ENCODE measurements at regions not wholly inside any gene's neighbourhood (a gene's known extent, or its start where the extent isn't known, plus 50 kb on each side); places are given as distances from the start of the nearest gene placed in this dataset.
A peak's percentile ranks its signal among the peaks of the same experiment; 100 is the strongest.

DNA sequence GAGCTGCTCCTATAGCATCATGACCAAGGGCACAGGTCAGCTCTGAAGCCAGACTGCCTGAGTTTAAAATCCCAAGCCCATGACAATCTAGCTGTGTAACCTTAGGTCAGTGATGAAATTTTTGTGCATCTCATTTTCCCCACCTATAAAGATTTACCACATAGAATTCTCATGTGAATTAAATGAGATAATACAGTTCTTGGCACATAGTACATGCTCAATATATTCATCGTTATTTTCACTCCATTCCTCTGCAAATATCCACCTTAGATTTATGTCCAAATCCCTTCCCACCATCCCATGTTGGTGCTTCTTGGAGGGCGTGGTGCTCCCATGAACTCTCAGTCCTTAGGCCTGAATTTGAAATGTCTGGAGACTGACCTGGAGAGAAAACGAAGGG is 300.1 kb downstream of the TLE3 start:
- TF ChIP-seq POLR2A (IDR thresholded peaks at IDR 0.05; ENCODE audit: low read length) (no peak), GATA1 (IDR thresholded peaks at IDR 0.05; ENCODE audit: low read depth, low read length) (no peak)
- DNase-seq: no peak

DNA sequence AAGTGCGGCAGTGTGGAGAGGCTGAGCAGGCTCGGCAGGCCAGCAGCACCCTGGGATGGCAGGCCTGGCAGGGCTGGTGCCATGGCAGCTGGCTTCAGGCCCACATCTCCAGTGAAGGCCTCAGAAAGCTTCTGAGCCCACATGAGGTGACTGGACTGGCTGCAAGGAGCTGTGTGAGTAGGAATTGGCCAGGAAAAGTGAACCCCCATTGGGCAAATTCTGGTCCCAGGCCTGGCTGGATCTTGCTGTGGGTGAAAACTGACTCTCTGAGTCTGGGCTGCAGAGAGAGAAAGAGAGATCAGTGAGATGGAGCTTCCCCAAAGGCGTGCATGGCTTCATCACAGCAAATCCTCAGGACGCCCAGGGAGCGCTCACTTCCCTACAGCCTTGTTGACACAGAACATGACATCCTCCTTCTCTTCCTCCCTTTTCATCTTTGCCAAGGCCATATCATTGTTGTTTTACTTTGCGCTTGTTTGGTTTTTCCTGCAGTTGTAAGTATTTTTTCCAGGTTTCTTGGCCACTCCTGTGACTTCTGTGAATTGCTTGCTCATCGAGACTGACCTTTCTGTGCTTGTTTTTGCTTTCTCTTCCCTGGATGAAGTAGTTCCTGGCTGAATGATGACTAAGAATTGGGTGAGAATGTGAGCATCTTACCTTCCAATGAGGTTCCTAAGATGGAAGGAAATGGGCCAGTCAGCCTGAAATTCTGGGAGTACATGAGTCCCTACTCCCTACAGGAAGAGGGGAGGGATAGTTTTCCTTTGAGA is 299.1 kb downstream of the TLE3 start:
- no peak for TF ChIP-seq POLR2A (IDR thresholded peaks at IDR 0.05; ENCODE audit: low read length)
- no peak for DNase-seq

DNA sequence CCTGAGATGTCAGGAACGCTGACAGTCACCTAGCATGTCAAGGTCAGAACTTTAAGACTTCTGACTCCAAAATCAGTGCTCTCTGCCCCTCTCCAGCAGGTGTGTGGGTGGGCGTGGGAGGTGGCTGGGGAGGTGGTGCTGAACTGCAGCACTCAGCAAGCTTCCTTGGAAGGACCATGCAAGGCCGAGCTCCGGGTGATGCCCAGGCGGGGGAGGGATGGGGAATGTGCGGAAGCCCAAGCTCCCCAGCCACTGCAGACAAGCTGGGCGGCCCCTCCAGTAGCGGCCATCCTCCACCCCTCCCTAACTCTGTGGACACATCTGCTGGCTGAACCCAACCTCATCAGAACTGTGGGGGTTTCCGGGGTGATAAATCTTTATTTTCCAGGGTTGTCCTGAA is 296.6 kb downstream of the TLE3 start:
- DNase-seq: no peak

DNA sequence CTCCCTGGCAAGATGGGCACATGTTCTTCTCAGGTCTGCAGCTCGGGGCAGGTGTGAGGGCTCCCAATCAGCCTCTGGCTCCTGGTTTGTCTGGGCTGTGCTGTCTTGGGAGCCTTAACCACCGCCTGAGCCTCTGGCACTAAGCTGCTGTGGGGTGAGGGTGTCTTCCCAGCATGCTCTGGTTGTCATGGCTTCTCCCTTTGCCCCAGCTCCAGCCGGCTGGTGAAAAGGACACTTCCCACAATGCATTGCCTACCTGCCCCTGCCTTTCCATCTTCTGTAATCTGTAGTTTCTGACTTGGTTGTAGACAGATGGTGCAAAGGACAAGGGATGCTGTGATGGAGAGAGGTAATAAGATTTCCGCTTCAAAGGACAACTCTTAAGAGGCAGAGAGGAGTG is 295.3 kb downstream of the TLE3 start:
- DNase-seq: no peak
- no peak for TF ChIP-seq GATA1 (IDR thresholded peaks at IDR 0.05; ENCODE audit: low read depth, low read length)
- no peak for TF ChIP-seq POLR2A (IDR thresholded peaks at IDR 0.05; ENCODE audit: low read length)

More for the DNA sequence above, 296.6 kb downstream of the TLE3 start:
- TF ChIP-seq POLR2A (IDR thresholded peaks at IDR 0.05; ENCODE audit: low read length) (no peak), GATA1 (IDR thresholded peaks at IDR 0.05; ENCODE audit: low read depth, low read length) (no peak)

DNA sequence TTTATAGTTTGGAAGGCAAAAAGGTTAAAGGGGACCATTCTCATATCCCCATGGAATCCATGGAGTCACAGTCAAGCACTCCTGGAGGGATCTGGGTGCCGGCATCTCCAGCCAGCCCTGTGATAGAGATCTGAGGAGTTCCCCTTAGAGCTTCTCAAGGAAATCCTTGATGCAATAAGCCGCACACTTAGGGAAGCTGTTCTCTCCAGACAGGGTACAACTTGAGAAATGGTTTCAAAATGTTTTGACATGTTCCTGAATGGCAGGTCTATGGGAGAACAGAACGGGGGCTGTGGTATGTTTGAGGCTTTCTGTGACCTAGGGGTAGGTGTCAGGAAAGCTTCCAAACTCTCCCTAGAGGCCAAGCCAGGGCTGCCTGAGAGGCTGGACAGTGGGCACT is 292.9 kb downstream of the TLE3 start:
- no peak for DNase-seq
- TF ChIP-seq POLR2A (IDR thresholded peaks at IDR 0.05; ENCODE audit: low read length) (no peak), GATA1 (IDR thresholded peaks at IDR 0.05; ENCODE audit: low read depth, low read length) (no peak)

DNA sequence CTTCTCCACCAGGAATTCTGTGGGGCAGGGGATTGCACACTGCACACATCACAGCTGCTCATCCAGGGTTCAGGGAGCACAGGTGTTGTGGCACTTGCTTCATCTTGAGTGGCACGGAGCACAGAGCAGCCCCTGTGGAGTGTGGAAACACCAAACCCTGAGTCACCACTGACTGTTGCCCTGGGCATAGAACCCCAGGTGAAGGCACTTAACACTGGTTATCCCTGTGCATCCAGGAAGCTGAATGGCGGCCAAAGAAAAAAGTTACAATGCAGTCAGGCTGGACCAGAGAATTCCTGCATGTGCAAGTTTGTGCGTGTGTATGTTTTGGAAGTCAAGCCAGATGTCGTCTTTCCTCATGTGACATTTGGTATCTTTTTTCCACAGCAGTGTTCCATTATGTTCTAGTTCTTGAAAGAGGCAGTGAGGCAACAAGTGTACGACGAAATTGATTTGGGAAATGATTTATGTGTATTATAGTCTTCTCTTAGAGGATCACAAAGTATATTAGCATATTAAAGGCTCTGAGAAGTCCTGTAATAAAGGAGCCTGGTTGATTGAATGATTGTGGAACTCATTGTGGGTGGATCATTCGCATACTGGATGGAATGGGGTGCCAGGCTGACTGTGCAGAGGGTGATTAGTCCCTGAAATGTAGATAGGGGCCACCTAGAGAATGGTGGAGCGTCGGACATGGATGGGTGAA is 292.3 kb downstream of the TLE3 start:
- DNase-seq: no peak
- no peak for TF ChIP-seq POLR2A (IDR thresholded peaks at IDR 0.05; ENCODE audit: low read length)
- no peak for TF ChIP-seq GATA1 (IDR thresholded peaks at IDR 0.05; ENCODE audit: low read depth, low read length)

DNA sequence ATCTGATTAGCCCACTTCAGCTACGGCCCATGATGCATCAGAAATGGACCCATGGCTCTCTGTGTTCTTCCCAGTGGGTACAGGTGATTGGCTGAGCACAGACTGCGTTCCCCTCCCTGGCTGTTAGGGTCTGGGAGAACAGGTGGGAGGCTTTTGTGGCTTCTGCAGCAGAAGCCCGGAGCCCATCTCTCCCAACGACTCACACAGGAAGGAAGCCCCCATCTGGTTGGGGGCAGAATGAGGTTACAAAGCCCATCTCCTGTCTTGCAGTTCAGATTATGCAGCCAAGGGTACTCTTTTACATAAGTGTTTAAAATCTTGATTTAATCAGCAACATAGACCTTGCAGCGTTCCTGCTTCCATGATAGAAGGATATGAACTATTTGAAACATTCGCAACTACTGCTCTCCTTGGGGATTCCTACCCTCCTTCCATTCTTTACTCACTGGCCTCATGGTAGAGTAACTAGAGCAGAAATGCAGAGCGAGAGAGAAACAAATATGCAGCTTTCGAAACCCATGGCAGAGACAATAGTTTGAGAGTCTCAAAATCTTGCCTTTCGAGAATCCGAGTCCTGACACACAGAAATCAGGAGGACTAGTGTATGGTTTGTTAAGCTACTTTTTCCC is 291.3 kb downstream of the TLE3 start:
- no peak for DNase-seq
- TF ChIP-seq POLR2A (IDR thresholded peaks at IDR 0.05; ENCODE audit: low read length): no peak
- TF ChIP-seq GATA1 (IDR thresholded peaks at IDR 0.05; ENCODE audit: low read depth, low read length): no peak

DNA sequence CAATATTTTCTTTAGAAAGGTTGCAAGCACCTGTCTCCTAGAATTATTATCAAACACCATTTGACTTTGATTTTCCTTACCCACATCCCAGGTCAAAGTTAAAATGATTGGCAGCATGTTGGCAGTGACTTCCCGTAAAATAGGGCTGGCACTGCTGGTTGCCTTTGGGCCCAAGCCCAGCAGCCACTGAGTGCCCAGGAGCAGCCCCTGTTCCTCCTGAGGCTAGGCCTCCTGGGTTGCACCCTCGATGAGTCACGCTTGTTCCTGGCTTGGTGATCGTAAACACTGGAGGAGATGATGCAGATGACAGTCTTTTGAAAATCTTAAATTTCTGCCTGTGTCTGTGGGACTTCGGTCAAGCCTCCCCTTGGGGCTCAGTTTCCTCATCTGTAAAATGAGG is 290.0 kb downstream of the TLE3 start:
- TF ChIP-seq POLR2A (IDR thresholded peaks at IDR 0.05; ENCODE audit: low read length): no peak
- no peak for TF ChIP-seq GATA1 (IDR thresholded peaks at IDR 0.05; ENCODE audit: low read depth, low read length)
- DNase-seq: no peak

DNA sequence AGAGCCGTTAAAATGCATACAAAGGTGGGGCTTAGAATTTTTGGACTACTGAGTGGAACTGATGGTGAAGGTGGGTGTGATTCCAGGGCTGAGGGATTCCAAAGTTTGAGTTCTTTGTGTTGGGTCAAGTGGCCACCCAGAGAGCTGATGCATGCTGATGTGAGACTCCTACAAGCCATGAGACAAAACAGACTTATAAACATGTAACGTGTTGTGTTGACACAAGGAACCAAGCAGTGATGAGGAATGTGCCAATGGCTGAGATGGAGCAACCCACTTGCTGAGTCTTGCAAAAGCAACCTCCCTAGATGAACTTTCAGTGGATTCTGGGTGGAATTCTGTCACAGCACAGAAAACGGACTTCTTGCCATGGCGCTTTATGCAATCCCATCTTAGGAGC is 289.0 kb downstream of the TLE3 start:
- TF ChIP-seq POLR2A (IDR thresholded peaks at IDR 0.05; ENCODE audit: low read length) (no peak), GATA1 (IDR thresholded peaks at IDR 0.05; ENCODE audit: low read depth, low read length) (no peak)
- DNase-seq: no peak

DNA sequence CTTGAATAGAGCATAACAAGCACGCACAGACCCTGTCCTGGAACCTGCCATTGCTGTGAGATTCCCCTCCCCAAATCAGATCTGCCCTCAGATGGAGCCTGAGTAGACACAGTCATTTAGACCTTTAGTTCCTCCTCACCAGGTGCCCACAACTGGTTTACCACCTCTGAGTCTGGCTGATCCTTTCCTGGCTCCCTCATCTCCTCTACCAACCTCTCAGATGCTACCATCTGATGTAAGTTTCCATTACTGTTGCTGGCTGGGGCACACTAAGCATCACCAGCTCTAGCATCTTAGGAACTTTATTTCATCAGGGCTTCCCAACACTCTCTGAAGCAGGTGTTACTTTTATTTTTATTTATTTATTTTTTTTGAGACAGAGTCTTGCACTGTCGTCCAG is 288.3 kb downstream of the TLE3 start:
- TF ChIP-seq POLR2A (IDR thresholded peaks at IDR 0.05; ENCODE audit: low read length) (no peak), GATA1 (IDR thresholded peaks at IDR 0.05; ENCODE audit: low read depth, low read length) (no peak)
- DNase-seq: no peak

DNA sequence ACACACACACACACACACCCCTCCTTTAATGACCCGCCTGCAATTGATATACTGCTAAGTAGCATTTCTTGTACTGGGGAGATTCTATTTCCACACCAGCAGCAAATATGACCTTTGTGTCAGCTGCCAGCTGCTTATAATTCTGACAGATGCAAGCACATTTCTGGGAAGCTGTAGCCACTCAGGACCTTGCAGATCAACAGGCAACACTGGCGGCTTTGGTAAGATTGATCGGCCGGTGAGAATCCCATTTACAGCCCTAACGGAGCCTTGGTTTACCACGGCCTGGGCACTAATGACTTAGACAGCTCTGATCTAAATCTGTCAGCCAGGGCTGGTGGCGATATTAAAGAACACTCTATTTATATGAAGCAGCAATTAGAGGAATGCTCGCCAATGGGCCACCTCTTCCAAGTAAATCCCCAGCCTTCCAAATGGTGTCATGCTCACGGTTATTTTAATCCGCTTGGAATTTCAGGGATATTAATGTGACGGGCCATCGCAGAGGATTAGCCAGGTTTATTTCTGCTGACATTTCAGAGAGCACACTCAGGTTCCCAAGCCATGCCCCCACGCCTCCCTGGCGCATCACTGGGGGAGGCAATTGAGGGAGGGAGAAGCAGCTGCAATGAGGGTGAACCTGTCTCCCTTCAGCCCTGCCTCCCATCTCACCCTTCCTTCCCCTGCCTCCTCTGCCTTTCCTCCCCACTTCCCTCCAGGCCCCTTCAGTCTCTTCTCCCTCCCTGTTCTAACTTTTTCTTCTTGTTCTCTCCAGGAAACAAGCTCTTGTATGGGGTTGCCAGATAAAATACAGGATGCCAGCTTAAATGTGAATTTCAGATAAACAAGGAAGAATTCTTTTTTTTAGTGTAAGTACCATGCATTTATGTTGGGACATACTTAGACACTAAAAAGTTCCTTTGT is 287.0 kb downstream of the TLE3 start:
- TF ChIP-seq GATA1 (IDR thresholded peaks at IDR 0.05; ENCODE audit: low read depth, low read length) (no peak), POLR2A (IDR thresholded peaks at IDR 0.05; ENCODE audit: low read length) (no peak)

DNA sequence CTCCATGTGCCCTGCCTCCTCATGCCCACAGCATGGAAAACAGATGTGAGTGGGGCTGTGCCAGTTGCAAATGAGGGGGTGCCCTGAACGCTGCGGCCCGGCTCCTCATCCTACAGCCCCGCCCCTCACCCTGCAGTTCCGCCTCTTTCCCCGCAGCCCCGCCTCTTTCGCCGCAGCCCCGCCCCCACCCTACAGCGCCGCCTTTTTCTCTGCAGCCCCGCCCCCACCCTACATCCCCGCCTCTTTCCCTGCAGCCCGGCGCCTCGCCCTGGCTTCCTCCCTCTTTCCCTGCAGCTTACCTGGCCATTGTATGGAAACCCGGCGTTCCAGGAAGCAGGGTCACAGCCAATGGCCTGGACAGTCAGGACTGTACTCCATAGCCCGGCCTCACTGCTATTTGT is 284.9 kb downstream of the TLE3 start:
- TF ChIP-seq GATA1 (IDR thresholded peaks at IDR 0.05; ENCODE audit: low read depth, low read length) (no peak), POLR2A (IDR thresholded peaks at IDR 0.05; ENCODE audit: low read length) (no peak)
- peak in 1 of 2 experiments; percentile 26 for DNase-seq

More for the DNA sequence above, 287.0 kb downstream of the TLE3 start:
- DNase-seq: no peak

DNA sequence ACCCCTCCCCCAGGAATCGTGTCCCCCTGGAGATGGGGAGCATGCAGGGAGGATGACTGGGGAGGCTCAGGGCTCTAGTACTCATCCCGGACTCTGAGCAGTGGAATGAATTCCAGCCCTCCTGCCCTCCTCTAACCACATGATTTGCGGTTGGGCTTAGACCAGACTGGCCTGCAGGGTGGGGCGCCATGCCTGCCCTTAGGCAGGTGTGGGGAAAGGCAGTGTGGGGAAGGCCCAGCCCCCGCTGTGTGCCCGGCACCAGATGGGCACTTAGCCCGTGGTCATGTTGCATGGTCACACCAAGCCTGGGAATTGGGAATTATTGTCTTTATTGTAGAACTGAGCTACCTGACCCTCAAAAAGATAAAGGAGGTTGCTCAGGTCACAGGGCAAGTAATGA is 283.8 kb downstream of the TLE3 start:
- no peak for TF ChIP-seq POLR2A (IDR thresholded peaks at IDR 0.05; ENCODE audit: low read length)
- no peak for TF ChIP-seq GATA1 (IDR thresholded peaks at IDR 0.05; ENCODE audit: low read depth, low read length)
- no peak for DNase-seq

DNA sequence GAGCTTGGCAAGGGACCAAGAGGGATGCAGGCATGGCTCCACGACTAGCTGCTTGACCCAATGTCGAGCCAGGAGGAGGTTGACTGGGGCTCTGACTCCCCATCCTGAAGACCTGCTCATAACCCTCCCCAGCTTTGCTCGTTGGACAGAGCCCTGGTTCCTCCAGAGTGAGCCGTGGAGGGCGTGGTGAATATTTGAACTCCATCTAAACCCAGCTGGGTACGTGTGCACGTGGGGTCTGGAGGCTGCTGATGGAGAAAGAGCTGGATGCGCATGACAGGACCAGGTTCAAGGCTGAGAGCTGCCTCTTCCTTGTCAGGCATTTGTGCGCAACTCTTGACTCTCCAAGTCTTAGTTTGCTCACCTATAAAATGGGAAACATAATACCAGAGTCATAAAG is 282.8 kb downstream of the TLE3 start:
- no peak for TF ChIP-seq POLR2A (IDR thresholded peaks at IDR 0.05; ENCODE audit: low read length)
- no peak for TF ChIP-seq GATA1 (IDR thresholded peaks at IDR 0.05; ENCODE audit: low read depth, low read length)
- no peak for DNase-seq
